ENCODE measurements at regions not wholly inside any gene's neighbourhood (a gene's known extent, or its start where the extent isn't known, plus 50 kb on each side); places are given as distances from the start of the nearest gene placed in this dataset.

- Histone ChIP-seq H3K9me3 (no peaks in the 10 kb centered on the region), H3K36me3 (no peaks in the 10 kb centered on the region), H3K27me3 (no peaks in the 10 kb centered on the region), H3K27ac (no peak overlapping the region), H3K4me1 (no peaks in the 10 kb centered on the region), H3K4me3 (no peak overlapping the region)
- no peak for DNase-seq
- 35 to 68% methylated on average over 2 of the region's 2 CpGs for WGBS, 2 donors
- intact Hi-C loops (cut with DNase I): no loop called here
- TF ChIP-seq CTCF (IDR thresholded peaks at IDR 0.05) (no peak), POLR2A (IDR thresholded peaks at IDR 0.05) (no peak)
These were observed 288.5 kb upstream of the CNR1 start for GRCh38 chr6:88454658-88455057.

GRCh38 chr6:88449770-88450169 is 283.6 kb upstream of the CNR1 start:
- no peaks in the 10 kb centered on the region for H3K4me1 ChIP-seq
- DNase-seq: no peak
- H3K4me3 ChIP-seq: no peak overlapping the region
- H3K27ac ChIP-seq: no peak overlapping the region
- H3K36me3 ChIP-seq: no peaks in the 10 kb centered on the region
- no peaks in the 10 kb centered on the region for H3K27me3 ChIP-seq
- H3K9me3 ChIP-seq: no peaks in the 10 kb centered on the region
- 70 to 71% methylated on average over 3 of the region's 3 CpGs for WGBS, 2 donors
- intact Hi-C loops (cut with DNase I): no loop called here
- TF ChIP-seq POLR2A (IDR thresholded peaks at IDR 0.05): no peak
- TF ChIP-seq CTCF (IDR thresholded peaks at IDR 0.05): no peak

GRCh38 chr6:88445188-88445965 is 279.2 kb upstream of the CNR1 start:
- Histone ChIP-seq H3K27ac (no peak overlapping the region), H3K4me1 (no peaks in the 10 kb centered on the region), H3K4me3 (no peak overlapping the region), H3K36me3 (no peaks in the 10 kb centered on the region), H3K27me3 (no peaks in the 10 kb centered on the region), H3K9me3 (no peaks in the 10 kb centered on the region)
- TF ChIP-seq POLR2A (IDR thresholded peaks at IDR 0.05) (no peak), CTCF (IDR thresholded peaks at IDR 0.05) (no peak)
- intact Hi-C loops (cut with DNase I): no loop called here
- 51 to 73% methylated on average over 2 of the region's 2 CpGs for whole genome bisulfite sequencing, 2 donors
- no peak for DNase-seq

- Histone ChIP-seq H3K27ac (no peak overlapping the region), H3K36me3 (no peaks in the 10 kb centered on the region), H3K4me3 (no peak overlapping the region), H3K27me3 (no peaks in the 10 kb centered on the region), H3K9me3 (no peaks in the 10 kb centered on the region), H3K4me1 (no peaks in the 10 kb centered on the region)
- no peak for DNase-seq
- 47 to 59% methylated on average over 1 of the region's 1 CpG for WGBS, 2 donors
- intact Hi-C loops (cut with DNase I): no loop called here
- TF ChIP-seq CTCF (IDR thresholded peaks at IDR 0.05) (no peak), POLR2A (IDR thresholded peaks at IDR 0.05) (no peak)
These were observed 277.4 kb upstream of the CNR1 start for GRCh38 chr6:88443554-88443953.

GRCh38 chr6:88442737-88443136 is 276.6 kb upstream of the CNR1 start:
- no peak for DNase-seq
- Histone ChIP-seq H3K27ac (no peak overlapping the region), H3K4me3 (no peak overlapping the region), H3K36me3 (no peaks in the 10 kb centered on the region), H3K4me1 (no peaks in the 10 kb centered on the region), H3K27me3 (no peaks in the 10 kb centered on the region), H3K9me3 (no peaks in the 10 kb centered on the region)
- intact Hi-C loops (cut with DNase I): no loop called here
- TF ChIP-seq POLR2A (IDR thresholded peaks at IDR 0.05) (no peak), CTCF (IDR thresholded peaks at IDR 0.05) (no peak)
- WGBS, 2 donors: 65 to 95% methylated on average over 4 of the region's 4 CpGs
